ENCODE measurements at regions not wholly inside any gene's neighbourhood (a gene's known extent, or its start where the extent isn't known, plus 50 kb on each side); places are given as distances from the start of the nearest gene placed in this dataset.
"Not testable (repeated sequence)": the region's sequence is repeated elsewhere in the genome, so short reads cannot be mapped to it uniquely, and the experiment has no call there.

DNA sequence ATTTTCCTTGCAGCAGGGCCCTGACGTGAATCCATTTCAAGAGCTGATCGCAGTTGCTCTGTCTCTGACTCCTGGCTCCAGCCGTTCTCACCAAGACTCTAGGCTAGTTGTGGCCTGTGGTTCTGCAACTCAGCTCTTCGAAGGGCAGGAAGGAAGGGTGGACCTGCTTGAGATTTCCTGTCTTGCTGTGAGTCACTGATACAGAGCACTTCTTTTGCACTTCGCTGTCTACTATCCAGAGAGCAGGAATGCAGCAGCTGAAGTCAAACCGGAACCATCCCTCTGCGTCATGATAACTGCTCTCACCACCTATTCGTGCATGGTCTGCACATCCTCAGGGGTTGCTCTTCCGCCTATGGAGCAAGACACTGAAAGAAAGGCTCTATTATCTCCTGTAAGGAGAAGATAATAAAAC is 59.7 kb downstream of the RAP2B start:
- DNase-seq (ENCODE audit: low read depth): peak; percentile 55

DNA sequence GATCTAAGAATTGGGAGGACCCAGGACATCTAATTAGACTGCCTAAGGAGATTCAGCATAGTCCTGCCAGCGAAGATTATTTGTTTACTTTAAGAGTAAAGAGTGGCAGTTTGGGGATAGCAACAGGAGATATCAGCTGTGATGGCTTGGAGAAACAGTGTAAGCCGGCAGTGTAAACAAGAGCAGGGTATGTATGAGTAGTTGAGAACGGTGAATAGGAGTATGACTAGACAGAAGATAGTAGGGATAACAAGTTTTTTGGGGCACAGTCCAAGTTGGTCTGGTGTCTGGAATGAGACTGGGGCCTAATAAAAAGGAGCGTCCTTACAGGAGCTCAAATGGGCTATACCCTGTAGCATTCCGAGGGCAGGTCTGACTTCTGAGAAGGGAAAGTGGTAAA is 64.9 kb downstream of the RAP2B start:
- DNase-seq (ENCODE audit: low read depth): not testable (repeated sequence)

DNA sequence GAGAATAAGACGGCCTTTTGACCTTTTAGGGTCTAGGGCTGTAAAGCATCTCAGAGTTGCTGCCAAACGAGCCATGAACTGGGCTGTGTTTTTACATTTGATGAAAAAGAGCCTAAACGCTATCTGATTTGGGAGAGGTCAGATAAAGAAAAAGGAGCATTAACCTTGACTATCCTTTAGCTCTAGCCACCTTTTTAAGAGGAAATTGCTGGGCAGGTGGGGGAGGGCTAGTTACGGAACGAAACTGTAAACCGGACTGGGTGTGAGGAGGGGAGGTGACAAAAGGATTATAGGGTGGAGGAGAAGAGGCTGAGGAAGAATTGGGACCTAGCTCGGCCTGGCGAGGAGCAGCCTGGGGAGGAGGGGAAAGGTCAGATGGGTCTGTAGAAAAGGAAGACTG is 68.4 kb downstream of the RAP2B start:
- DNase-seq (ENCODE audit: low read depth): not testable (repeated sequence)

DNA sequence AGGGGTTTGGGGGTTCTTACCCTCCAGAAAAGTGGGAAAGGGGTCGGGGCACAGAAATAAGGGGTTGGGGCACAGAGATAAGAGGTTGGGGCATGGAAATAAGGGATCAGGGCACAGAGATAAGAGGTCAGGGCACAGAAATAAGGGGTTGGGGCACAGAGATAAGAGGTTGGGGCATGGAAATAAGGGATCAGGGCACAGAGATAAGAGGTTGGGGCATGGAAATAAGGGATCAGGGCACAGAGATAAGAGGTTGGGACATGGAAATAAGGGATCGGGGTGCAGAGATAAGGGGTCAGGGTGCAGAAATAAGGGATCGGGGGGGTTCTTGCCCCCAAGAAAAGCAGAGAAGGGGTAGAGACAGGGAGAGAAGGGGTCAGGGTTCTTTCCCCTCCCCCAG is 69.2 kb downstream of the RAP2B start:
- DNase-seq (ENCODE audit: low read depth): not testable (repeated sequence)

DNA sequence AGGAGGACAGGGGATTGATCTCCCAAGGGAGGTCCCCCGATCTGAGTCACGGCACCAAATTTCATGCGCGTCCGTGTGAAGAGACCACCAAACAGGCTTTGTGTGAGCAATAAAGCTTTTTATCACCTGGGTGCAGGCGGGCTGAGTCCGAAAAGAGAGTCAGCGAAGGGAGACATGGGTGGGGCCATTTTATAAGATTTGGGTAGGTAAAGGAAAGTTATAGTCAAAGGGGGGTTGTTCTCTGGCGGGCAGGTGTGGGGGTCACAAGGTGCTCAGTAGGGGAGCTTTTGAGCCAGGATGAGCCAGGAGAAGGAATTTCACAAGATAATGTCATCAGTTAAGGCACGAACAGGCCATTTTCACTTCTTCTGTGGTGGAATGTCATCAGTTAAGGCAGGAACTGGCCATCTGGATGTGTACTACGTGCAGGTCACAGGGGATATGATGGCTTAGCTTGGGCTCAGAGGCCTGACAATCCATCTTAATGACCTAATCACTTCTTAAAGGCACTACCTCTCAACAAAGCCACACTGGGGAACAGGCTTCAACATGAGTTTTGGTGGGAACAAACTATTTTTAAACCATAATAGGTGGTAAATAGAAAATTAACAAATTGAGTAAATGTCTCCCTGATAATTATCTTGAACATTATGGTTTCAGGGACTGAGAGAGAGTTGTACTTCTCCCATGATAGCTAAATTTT is 70.2 kb downstream of the RAP2B start:
- DNase-seq (ENCODE audit: low read depth): not testable (repeated sequence)

DNA sequence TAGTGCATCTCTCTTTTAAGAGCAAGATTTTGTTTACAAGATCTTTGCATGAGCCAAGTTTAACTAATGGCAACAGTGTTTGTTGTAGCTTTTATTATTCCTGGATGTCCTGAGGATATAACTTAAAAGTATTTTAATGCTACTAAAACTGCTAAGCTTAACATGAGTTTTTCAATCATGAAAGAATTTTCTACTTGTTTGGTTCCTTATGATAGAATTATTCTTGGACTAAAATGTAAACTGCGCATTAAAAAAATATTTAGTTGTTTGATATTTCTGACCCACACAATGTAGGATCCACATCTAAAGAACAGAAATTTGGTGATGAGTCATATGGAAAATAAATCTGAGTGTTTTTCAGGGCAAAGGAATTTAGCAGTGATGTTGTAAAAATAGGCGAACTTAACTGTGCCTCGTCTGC is 70.8 kb downstream of the RAP2B start:
- DNase-seq (ENCODE audit: low read depth): no peak

DNA sequence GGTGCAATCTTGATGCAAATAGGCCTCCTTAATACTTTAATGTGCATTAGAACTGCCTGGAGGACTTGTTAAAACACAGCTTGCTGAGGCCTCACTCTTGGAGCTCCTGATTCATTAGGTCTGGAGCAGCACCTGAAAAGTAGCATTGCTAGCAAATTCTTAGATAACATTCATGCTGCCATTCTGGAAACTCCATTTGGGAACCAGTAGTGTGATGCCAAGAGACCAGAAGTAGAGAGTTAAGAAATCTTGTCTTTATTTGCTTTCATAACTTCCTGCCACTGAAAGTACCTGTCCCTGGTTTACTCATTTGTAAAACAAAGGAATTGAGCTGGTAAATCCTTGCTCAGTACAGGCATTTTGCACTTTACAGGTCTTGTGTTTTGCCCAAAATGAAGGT is 72.0 kb downstream of the RAP2B start:
- no peak for DNase-seq (ENCODE audit: low read depth)

DNA sequence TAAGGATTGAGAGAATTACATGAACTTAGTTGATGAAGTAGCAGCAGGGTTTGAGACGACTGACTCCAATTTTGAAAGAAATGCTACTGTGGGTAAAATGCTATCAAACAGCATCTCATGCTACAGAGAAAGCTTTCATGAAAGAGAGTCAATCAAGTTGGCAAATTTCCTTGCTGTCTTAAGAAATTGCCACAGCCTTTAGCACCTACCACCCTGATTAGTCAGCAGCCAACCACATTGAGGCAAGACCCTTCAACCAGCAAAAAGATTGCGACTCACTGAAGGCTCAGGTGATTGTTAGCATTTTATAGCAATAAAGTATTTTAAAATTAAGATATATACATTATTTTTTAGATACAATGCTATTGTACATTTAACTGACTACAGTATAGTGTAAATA is 80.9 kb downstream of the RAP2B start:
- no peak for DNase-seq (ENCODE audit: low read depth)

DNA sequence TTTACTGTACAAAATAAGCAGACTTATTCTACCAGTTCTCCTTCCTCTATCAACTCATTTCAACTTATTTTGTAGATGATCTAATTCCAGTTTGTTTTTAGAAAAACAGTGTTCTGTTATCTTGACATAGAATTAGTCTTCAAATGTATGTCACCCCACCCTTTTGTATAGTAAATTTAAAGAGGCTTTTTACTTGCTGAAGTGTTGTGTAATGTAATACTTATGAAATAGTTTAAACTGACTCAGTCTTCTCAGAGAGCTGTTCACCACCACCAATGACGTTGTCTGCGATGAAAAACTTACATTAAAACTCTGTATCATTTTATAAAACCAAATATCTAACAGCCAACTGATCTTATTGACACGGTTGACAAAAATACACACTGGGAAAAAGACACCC is 82.9 kb downstream of the RAP2B start:
- no peak for DNase-seq (ENCODE audit: low read depth)

DNA sequence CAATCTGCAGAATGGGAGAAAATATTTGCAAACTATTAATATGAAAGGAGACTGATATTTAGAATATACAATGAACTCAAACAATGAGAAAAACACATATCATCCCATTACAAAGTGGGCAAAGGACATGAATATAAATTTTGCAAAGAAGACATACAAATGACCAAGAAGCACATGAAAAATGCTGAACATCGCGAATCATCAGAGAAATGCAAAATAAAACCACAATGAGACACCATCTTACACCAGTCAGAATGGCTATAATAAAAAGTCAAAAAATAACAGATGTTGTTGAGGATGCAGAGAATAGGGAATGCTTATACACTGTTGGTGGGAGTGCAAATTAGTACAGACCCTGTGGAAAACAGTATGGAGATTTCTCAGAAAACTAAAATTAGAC is 83.6 kb downstream of the RAP2B start:
- no peak for DNase-seq (ENCODE audit: low read depth)

DNA sequence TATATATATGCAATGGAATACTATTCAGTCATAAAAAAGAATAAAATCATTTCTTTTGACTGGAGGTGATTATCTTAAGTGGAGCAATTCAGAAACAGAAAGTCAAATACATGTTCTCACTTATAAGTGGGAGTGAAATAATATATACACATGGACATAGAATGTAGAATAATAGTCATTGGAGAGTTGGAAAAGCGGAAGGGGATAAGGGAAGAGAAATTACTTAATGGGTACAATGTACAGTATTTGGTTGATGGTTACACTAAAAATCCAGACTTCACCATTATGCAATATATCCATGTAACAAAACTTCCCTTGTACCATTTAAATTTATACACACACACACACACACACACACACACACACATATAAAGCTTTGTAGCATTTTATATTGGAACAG is 84.3 kb downstream of the RAP2B start:
- DNase-seq (ENCODE audit: low read depth): no peak

DNA sequence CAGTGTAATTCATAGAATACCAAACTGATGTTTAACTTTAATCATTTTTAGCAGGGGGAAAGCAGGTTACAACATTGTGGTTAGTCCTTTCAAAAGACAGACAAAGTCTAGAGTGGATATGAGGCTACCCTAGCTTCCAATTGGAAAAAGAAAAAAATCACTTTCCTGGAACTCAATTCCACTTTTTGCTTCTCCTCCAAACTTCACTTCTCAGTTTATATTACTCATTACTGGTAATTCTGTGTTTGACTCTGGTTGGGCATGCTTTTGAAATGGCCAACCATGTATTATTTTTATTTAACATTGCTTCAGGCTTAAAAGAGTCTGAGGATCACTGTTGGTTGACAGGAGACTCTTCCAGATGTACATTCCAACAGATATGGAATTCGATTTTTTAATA is 84.8 kb downstream of the RAP2B start:
- no peak for DNase-seq (ENCODE audit: low read depth)

DNA sequence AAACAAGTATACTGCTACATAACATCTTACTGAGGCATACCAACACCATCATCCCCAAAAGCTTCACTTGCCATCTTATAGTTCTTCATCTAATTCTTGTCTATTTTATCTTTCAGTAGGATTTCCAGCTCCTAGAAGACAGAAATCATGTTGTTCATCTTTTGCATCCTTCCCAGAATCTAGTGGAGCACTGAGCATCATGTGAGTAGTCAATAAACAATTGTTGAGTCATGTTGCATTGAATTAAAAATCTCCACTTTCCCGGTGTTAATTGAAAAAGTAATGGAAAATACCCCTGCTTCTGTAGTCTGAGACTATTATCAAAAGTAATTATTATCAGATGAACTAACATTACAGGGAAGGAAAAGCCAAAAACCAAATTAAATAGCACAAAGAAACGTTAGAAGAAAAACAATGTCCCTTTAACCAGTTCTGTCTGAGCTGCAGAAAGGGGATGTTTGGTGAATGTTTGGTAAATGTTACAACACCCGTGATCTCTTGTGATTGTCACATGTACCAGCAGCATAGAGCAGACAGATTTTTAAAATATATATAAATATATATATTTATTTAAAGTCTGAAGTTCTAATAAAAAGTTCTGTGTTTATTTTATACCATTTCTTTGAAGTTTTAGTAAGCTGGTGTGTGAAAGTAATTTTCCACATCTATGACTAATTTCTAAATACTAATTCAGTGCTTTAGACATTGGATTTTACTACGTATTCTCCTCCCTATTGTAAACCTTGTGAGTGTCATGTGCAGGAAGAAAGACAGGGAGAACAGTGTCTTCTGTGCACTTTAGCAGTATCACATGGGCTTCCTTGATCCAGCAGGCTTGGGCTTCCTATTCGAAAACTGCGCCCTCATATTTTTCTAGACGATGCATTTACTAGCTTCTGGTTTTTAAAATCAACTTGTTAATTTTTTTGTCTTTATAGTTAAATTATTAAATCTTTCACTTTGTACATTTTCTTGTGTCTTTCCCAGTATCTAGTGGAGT is 85.6 kb downstream of the RAP2B start:
- DNase-seq (ENCODE audit: low read depth): no peak

DNA sequence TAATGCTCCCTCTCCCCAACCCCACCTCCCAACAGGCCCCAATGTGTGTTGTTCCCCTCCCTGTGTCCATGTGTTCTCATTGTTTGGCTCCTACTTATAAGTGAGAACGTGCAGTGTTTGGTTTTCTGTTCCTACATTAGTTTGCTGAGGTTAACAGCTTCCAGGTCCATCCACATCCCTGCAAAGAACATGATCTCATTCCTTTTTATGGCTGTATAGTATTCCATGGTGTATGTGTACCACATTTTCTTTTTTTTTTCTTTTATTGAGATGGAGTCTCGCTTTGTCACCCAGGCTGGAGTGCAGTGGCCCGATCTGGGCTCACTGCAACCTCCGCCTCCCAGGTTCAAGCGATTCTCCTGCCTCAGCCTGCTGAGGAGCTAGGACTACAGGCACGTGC is 86.8 kb downstream of the RAP2B start:
- not testable (repeated sequence) for DNase-seq (ENCODE audit: low read depth)

DNA sequence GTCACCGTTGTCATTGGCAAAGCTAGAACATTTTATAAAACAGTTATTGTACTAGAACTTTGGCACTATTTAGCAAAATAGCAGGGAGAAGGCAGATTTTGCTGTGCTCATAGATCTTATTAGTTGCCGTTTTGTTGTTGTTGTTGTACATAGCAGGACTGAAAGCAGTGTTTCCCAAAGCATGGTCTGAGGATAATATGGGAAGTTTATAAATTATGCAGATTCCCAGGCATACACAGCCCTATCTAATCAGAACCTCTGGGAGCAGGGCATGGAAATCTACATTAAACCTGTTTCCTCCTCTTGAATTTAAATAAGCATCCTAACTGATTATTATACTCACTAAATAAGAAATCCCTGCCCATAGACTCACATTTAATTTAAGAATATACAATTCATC is 87.9 kb downstream of the RAP2B start:
- no peak for DNase-seq (ENCODE audit: low read depth)

DNA sequence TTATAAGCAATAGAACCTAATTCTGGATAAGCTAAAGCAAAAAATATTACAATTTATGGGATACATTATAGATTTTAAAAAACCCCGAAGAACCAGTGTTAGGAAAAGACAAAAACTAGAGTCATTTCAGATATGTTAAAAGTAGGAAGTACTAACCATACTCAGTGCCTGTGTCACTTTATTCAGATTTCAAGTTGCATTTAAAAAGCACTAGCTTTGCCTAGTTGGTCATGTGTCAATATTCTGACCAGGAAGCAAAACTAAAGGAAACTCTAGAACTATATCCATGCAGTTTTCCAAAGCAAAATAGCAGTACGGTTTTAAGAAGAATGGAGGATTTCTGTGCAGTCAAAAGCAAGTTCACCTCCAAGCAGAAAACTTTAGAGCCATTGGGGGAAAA is 88.4 kb downstream of the RAP2B start:
- DNase-seq (ENCODE audit: low read depth): no peak

DNA sequence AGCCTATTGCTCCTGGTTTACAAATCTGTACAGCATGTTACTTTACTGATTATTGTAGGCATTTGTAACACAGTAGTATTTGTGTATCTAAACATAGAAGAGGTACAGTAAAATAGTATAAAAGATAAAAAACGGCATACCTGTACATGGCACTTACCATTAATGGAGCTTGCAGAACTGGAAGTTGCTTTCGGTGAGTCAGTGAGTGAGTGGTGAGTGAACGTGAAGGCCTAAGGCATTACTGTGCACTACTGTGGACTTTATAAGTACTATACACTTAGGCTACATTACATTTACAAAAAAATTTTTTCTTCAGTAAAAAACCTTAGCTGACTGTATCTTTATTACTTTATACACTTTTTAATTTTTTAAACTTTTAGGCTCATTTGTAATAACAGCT is 90.9 kb downstream of the RAP2B start:
- DNase-seq (ENCODE audit: low read depth): no peak

DNA sequence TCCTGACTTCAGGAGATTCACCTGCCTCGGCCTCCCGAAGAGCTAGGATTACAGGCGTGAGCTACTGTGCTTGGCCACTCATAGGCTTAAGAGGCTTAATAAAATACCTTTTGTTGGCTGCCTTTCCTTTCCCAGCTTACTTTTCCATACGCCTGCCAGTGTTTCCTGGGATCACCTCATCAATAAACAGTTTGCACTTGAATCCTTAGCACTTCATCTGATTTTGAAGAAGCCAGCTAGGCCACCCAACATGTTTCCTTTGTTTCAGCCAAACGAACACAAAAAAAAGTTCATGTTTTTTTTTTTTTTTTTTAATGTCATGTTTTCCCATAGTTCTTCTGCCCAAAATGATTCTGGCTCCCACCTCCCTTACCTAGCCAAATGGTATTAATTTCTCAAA is 92.3 kb downstream of the RAP2B start:
- no peak for DNase-seq (ENCODE audit: low read depth)

DNA sequence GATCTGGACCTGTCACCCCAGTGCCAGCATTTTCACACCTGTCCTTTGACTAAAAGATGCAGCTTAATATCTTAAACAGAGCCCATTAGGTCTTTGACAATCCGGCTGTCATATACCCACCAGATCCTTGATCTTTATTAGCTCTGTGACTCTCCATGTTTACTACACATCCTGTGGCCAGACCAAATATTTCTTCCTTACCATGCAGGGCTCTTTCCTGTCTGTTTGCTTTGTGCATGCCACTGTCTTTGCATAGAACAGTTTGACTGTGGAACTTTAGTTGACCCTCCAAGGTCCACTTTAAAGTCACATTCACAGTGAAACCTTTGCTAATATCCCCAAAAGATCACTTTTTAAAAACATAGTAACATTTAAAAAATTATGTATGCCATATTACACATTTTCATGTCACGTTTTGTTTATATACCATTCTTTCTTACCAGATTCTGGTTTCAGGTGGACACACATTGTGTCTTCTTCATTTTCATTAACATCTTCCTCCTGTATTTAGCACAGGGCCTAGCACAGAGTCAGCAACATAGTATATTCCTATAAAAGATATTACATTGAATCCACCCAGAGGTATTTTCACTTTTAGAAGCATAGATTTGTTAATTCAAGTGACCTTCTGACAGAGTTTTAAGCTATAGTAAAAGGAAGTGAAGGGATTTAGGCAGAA is 95.8 kb downstream of the RAP2B start:
- no peak for DNase-seq (ENCODE audit: low read depth)

DNA sequence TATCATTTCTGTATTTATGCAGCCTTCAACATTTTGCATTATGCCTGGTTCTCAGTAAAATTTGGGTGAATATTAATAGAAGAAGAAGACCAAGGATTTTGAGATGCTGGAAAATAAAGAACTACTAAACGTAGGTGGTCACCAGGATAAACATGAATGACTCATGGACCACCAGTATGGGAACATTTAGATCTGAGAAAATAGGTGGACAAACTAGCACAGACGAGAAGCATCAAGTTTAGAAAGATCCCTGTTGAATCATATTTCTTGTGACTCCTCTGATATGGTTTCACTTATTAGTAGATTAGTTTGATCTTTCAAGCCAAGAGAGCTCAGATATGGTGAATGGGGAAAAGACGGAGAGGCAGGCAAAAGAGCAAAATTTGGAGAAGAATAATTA is 97.9 kb downstream of the RAP2B start:
- DNase-seq (ENCODE audit: low read depth): no peak

DNA sequence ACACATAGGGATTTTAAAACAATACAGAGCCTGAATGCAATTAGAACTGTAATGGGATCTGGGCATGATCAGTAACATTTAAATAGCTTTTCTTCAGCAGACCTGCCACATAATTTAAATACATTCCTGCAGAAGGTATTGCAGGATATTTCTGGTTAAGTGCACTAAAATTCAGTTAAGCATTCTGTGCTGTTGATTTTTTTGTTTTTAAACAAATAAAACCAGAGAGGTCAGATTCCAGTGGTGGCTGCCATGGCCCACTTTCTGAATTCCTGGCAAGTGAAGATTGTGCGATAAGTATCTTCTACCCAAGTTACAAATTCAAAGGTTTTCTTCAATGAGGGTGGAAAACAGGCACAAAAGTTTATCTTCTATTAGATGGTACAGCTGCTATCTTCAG is 98.7 kb downstream of the RAP2B start:
- DNase-seq (ENCODE audit: low read depth): no peak

DNA sequence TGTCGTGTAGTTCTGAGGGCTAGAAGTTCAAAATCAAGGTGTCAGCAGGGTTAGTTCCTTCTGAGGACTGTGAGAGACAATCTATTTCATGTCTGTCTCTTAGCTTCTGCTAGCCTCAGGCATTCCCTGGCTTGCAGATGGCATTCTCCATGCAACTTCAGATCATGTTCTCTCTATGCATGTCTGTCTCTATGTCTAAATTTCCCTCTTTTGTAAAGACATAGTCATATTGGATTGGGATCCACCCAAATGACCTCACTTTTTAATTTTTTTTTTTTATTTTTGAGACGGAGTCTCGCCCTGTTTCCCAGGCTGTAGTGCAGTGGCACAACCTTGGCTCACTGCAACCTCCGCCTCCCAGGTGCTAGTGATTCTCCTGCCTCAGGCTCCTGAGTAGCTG is 104.6 kb downstream of the RAP2B start:
- DNase-seq (ENCODE audit: low read depth): no peak

Measured in stimulated activated CD8-positive, alpha-beta memory T cell treated with anti-CD3 and anti-CD28 coated beads, Interleukin-12 subunit alpha, Interleukin-12 subunit beta, amount 100 ng/mL, for 4 hours (primary cell).